ENCODE measurements at regions not wholly inside any gene's neighbourhood (a gene's known extent, or its start where the extent isn't known, plus 50 kb on each side); places are given as distances from the start of the nearest gene placed in this dataset.

- DNase-seq (ENCODE audit: low read depth in 1 of 2, low spot score in 2 of 2) (no peak), FAIRE-seq (no peak)
- POLR2A ChIA-PET (ENCODE audit: partially characterized antibody): no interaction called here
- H3K4me2 ChIP-seq (ENCODE audit: insufficient read depth in 1 of 2, low read depth in 2 of 2, low read length in 2 of 2): no peak overlapping the region
- no peak overlapping the region for H3K56ac ChIP-seq (replicated peaks; ENCODE audit: insufficient read length, low read depth, low read length)
- no peak overlapping the region for H2BK120ac ChIP-seq (replicated peaks; ENCODE audit: low read depth, low read length)
- H2BK12ac ChIP-seq (ENCODE audit: low read depth, low read length): no peak overlapping the region
- H3K79me1 ChIP-seq (ENCODE audit: low read depth, low read length): no peaks in the 10 kb centered on the region
- CTCF ChIA-PET (ENCODE audit: partially characterized antibody): interaction anchor here (0.6 to 5.3 kb wide), 3 partner anchors 25 to 711 kb away, joined by 3 to 18 read pairs (median 5); no protein-coding TSS in a partner anchor
- no peak overlapping the region for H4K5ac ChIP-seq (ENCODE audit: insufficient read length, low read depth, low read length)
- H3K4me3 ChIP-seq (ENCODE audit: extremely low read depth in 1 of 4, insufficient read depth in 2 of 4, low read depth in 3 of 4, low read length in 4 of 4): no peak overlapping the region
- no peaks in the 10 kb centered on the region for H3K4me1 ChIP-seq (replicated peaks in 1 of 4; ENCODE audit: control insufficient read depth in 3 of 4, insufficient read depth in 4 of 4, low read length in 3 of 4)
- H2AFZ ChIP-seq (ENCODE audit: low read length): no peak overlapping the region
- H2BK20ac ChIP-seq (ENCODE audit: low read length): no peak overlapping the region
- no peaks in the 10 kb centered on the region for H4K20me1 ChIP-seq (replicated peaks in 1 of 2; ENCODE audit: control insufficient read depth in 1 of 2, insufficient read depth in 2 of 2, low read length in 2 of 2)
- H2BK5ac ChIP-seq (ENCODE audit: low read depth, low read length): no peak overlapping the region
- no peaks in the 10 kb centered on the region for H3K79me2 ChIP-seq (ENCODE audit: control insufficient read depth in 1 of 2, insufficient read depth in 2 of 2, low read length in 2 of 2)
- H3K18ac ChIP-seq (ENCODE audit: extremely low read depth, low read length): no peak overlapping the region
- H4K8ac ChIP-seq (ENCODE audit: extremely low read depth, insufficient read depth, low read length): no peak overlapping the region; the same call in 1 of the 2 replicates
- no peak overlapping the region for H2AK5ac ChIP-seq (ENCODE audit: low read depth, low read length)
- no peaks in the 10 kb centered on the region for H3K36me3 ChIP-seq (ENCODE audit: control insufficient read depth in 2 of 4, insufficient read depth in 4 of 4, low read length in 3 of 4)
- H3K23me2 ChIP-seq (ENCODE audit: low read depth, low read length): no peaks in the 10 kb centered on the region
- H3K9me3 ChIP-seq (ENCODE audit: insufficient read depth in 2 of 2, low read depth in 1 of 2, low read length in 1 of 2): no peaks in the 10 kb centered on the region
- H3K14ac ChIP-seq (ENCODE audit: insufficient read length): no peak overlapping the region
- H3K27ac ChIP-seq (ENCODE audit: low read depth, low read length): no peak overlapping the region
- no peak overlapping the region for H2BK15ac ChIP-seq (ENCODE audit: low read length)
- no peaks in the 10 kb centered on the region for H3K27me3 ChIP-seq (replicated peaks in 1 of 4; ENCODE audit: control insufficient read depth in 3 of 4, extremely low read depth in 1 of 4, insufficient read depth in 3 of 4, low read length in 3 of 4)
- no peak overlapping the region for H3K4ac ChIP-seq (replicated peaks; ENCODE audit: insufficient read length, low read depth, low read length)
- 98% methylated on average over 4 of the region's 4 CpGs; no CpG with 5 or more reads in 1 of the 2 experiments for WGBS, 2 experiments (ENCODE audit: extremely low coverage in 1 of 2, insufficient coverage in 1 of 2, insufficient read length in 1 of 2, insufficient replicate concordance in 2 of 2, low coverage in 1 of 2, low lambda C conversion rate in 2 of 2, missing lambda C conversion rate in 1 of 2)
- no peak overlapping the region for H3K23ac ChIP-seq (ENCODE audit: insufficient read length)
- H3K9ac ChIP-seq (replicated peaks in 1 of 4; ENCODE audit: extremely low read depth in 1 of 4, low read depth in 3 of 4, low read length in 3 of 4): no peak overlapping the region
- no peak for TF ChIP-seq PHF8 (conservative IDR thresholded peaks at IDR 0.05; ENCODE audit: low read depth, low read length)
- no peak overlapping the region for H4K91ac ChIP-seq (replicated peaks; ENCODE audit: insufficient read length, low read length)
Observed at GRCh38 chr5:66438087-66438486, 158.1 kb upstream of the MAST4 start.
